ENCODE measurements at regions not wholly inside any gene's neighbourhood (a gene's known extent, or its start where the extent isn't known, plus 50 kb on each side); places are given as distances from the start of the nearest gene placed in this dataset.

- TF ChIP-seq CTCF (conservative IDR thresholded peaks at IDR 0.05) (no peak), ZFX (IDR thresholded peaks at IDR 0.05) (no peak)
Measured at GRCh38 chr5:8478326-8478725, 609.4 kb downstream of the MTRR start.

Measured in C4-2B (cell line).